SK-N-MC (cell line): ENCODE measurements at regions not wholly inside any gene's neighbourhood (a gene's known extent, or its start where the extent isn't known, plus 50 kb on each side); places are given as distances from the start of the nearest gene placed in this dataset.

Experiments
- EZH2 ChIP-seq: fragments of 200-600 bp; sonication (generic); IDR thresholded peaks from one replicate; pipeline ENCODE4 v1.6.1; 2017; ENCODE audit warnings: antibody characterized with exemption
- FOXP2 ChIP-seq: optimal IDR thresholded peaks from 2 replicates; pipeline ENCODE3; 2011; ENCODE audit warnings: mild to moderate bottlenecking, moderate library complexity; ENCODE audit not compliant: insufficient read depth; ENCODE audit errors: extremely low read length, control extremely low read depth
- POLR2AphosphoS5 ChIP-seq: IDR thresholded peaks from 2 replicates; pipeline ENCODE4 v1.6.1; 2012; ENCODE audit warnings: mild to moderate bottlenecking, low read depth, low read length, borderline replicate concordance

- TF ChIP-seq EZH2 (no peak), POLR2AphosphoS5 (no peak), FOXP2 (no peak)
Measured at GRCh38 chr1:113292603-113293255, 97.6 kb upstream of the MAGI3 start.
